ENCODE measurements at regions not wholly inside any gene's neighbourhood (a gene's known extent, or its start where the extent isn't known, plus 50 kb on each side); places are given as distances from the start of the nearest gene placed in this dataset.

DNA sequence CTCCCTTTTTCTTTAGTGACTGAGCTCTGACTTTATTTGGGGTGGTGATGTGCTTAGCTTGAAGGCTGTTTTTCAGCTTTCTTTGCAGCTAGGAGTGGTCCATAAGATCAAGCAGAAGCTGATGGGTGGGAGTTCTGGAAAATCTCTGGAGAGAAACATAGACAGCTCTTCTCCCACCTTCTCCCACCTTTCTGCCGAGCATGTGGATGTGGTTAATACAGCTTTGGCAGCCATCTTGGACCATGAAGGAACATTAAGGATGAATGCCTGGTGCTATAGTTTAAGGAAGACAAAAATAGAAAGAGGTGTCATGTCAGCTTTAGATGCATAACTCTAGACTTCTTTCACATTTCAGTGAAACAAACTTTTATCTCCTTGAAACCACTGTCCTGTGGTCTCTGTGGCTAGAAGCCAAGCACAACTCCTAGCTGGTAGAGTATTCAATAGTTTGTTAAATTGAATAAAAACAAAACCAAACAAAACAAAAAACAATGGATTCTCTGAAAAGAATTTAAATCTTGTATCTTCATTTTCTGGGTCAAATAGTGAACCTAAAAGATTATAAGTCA lies 203.6 kb upstream of the SESN3 start:
- TF ChIP-seq, protein P1, sequence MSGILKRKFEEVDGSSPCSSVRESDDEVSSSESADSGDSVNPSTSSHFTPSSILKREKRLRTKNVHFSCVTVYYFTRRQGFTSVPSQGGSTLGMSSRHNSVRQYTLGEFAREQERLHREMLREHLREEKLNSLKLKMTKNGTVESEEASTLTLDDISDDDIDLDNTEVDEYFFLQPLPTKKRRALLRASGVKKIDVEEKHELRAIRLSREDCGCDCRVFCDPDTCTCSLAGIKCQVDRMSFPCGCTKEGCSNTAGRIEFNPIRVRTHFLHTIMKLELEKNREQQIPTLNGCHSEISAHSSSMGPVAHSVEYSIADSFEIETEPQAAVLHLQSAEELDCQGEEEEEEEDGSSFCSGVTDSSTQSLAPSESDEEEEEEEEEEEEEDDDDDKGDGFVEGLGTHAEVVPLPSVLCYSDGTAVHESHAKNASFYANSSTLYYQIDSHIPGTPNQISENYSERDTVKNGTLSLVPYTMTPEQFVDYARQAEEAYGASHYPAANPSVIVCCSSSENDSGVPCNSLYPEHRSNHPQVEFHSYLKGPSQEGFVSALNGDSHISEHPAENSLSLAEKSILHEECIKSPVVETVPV (CRISPR knock-in tag; IDR thresholded peaks at IDR 0.05): no peak
- no peak for TF ChIP-seq SNAI2 (CRISPR knock-in tag; IDR thresholded peaks at IDR 0.05)
- TF ChIP-seq OSR1 (CRISPR knock-in tag; IDR thresholded peaks at IDR 0.05): no peak
- TF ChIP-seq TCF4 (CRISPR knock-in tag; IDR thresholded peaks at IDR 0.05; ENCODE audit: borderline replicate concordance): no peak
- TF ChIP-seq ZNF70 (CRISPR knock-in tag; IDR thresholded peaks at IDR 0.05): no peak
- TF ChIP-seq GLIS3 (CRISPR knock-in tag; IDR thresholded peaks at IDR 0.05): no peak

Data from SK-N-SH treated with all-trans-retinoic acid at 6 μM for 48 hours (cell line).